Brain microvascular endothelial cell (primary cell): ENCODE measurements at regions not wholly inside any gene's neighbourhood (a gene's known extent, or its start where the extent isn't known, plus 50 kb on each side); places are given as distances from the start of the nearest gene placed in this dataset.

Source experiments
- DNase-seq: peaks from one replicate; pipeline ENCODE4 v3.0.0-alpha.2; 2020
- H3K27ac ChIP-seq: fragments of 250-450 bp; sonication (Bioruptor Pico); 2 replicates; pipeline ENCODE4 v1.5.1; 2020; ENCODE audit warnings: mild to moderate bottlenecking, moderate library complexity
- H3K27me3 ChIP-seq: fragments of 250-450 bp; sonication (Bioruptor Pico); replicated peaks from 2 replicates; pipeline ENCODE4 v1.5.1; 2020; ENCODE audit warnings: mild to moderate bottlenecking
- H3K36me3 ChIP-seq: fragments of 250-450 bp; sonication (Bioruptor Pico); replicated peaks from 2 replicates; pipeline ENCODE4 v1.5.1; 2020; ENCODE audit warnings: mild to moderate bottlenecking
- H3K4me3 ChIP-seq: 2 replicates; pipeline ENCODE4 v1.5.1; 2011; ENCODE audit warnings: low read depth, mild to moderate bottlenecking, control low read depth, low read length, moderate library complexity
- CTCF ChIP-seq: IDR thresholded peaks from 2 replicates; pipeline ENCODE4 v1.5.1; 2011; ENCODE audit warnings: low read depth, mild to moderate bottlenecking, moderate library complexity, low read length, control low read depth, inconsistent platforms; ENCODE audit errors: missing control alignments
- in situ Hi-C: cut with HindIII; loops from 2 replicates; pipeline ENCODE4 v1.10.0; 2017; ENCODE audit warnings: low sequenced_read_pairs, low pct_ligation_motif_present

DNA sequence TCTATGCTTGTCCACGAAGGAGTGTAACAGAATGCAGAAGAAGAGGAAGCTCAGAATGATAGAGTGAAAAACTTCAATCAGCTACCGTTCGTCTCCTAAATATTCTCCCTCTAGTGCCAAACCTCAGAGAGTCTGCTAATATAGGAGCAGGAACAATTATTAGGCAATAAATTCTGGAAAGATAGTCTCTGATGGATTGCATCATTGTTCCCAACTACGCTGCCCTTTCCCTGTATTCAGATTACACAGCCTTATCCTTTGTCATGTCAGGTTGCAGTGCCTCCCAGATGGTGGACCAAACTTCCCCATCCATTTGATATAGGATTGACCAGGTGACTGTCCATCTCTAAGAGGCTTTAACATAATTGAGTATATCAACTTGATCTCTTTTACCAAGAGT is 811.5 kb upstream of the CHAC2 start:
- no peak overlapping the region for H3K27ac ChIP-seq
- H3K36me3 ChIP-seq = no peaks in the 10 kb centered on the region
- DNase-seq = no peak
- H3K27me3 ChIP-seq = no peaks in the 10 kb centered on the region
- in situ Hi-C loops = no loop called here
- TF ChIP-seq CTCF = no peak
- H3K4me3 ChIP-seq = no peak overlapping the region

DNA sequence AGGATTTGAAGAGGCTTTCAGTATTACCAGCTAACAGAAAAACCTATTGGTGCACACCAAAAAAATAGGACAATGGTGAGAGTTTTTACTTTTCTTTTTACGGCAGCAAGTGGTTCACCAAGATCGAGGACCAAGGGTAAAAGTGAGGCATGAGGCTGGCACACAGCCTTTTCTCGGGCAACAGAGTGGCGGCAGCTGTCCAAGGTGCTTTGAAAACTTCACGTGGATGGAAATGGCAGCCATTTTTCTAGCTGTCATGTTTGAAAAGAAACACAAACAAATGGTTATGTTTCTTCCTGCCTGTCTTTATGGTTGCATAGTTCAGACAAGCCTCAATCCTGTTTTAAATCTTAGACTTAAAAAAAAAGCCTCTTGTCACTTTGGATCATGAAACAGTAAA is 812.5 kb upstream of the CHAC2 start:
- Histone ChIP-seq H3K4me3 (no peak overlapping the region), H3K27ac (no peak overlapping the region), H3K27me3 (no peaks in the 10 kb centered on the region), H3K36me3 (no peaks in the 10 kb centered on the region)
- no peak for DNase-seq
- in situ Hi-C loops = no loop called here
- no peak for TF ChIP-seq CTCF

- Histone ChIP-seq H3K27ac (no peak overlapping the region), H3K36me3 (no peaks in the 10 kb centered on the region), H3K4me3 (no peak overlapping the region), H3K27me3 (no peaks in the 10 kb centered on the region)
- no peak for DNase-seq
- TF ChIP-seq CTCF = no peak
- in situ Hi-C loops = no loop called here
These were observed 827.5 kb upstream of the CHAC2 start for GRCh38 chr2:52940101-52940500.

DNA sequence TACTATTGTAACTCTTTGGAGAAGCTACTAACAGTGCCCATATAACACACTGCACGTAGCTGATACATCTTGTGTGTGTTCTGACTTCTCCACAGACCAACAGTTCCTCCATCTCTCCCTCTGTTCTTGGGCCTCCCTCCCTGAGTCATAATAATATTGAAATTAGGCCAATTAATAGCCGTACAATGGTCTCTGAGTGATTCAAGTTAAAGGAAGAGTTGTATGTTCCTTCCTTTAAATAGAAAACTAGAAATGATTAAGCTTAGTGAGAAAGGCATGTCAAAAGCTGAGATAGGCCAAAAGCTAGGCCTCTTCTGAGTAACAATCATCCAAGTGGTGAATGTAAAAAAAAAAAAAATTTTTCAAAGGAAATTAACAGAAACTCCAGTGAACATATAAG is 828.4 kb upstream of the CHAC2 start:
- Histone ChIP-seq H3K36me3 (no peaks in the 10 kb centered on the region), H3K27ac (no peak overlapping the region), H3K4me3 (no peak overlapping the region), H3K27me3 (no peaks in the 10 kb centered on the region)
- in situ Hi-C loops = no loop called here
- TF ChIP-seq CTCF = no peak
- DNase-seq = no peak

DNA sequence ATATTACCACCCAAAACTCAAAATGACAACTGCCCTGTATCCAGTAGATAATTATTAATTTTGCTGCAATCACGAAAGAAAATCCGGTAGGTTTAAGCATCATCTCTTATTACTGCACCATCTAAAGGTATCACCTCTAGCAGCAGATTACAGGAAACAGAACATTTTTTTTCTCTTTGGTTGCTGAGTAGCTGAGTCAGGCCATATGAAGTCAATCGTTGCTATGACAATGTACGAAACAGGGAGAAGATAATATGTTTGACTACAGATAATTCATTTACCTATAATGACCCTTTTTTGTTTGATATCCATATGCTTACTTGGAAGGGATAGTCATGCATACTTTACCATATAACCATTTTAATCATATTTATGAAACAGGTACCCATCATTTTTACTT is 831.6 kb upstream of the CHAC2 start:
- H3K27ac ChIP-seq = no peak overlapping the region
- H3K36me3 ChIP-seq = no peaks in the 10 kb centered on the region
- in situ Hi-C loops = no loop called here
- H3K27me3 ChIP-seq = no peaks in the 10 kb centered on the region
- TF ChIP-seq CTCF = no peak
- no peak overlapping the region for H3K4me3 ChIP-seq
- peak; percentile 25 for DNase-seq

GRCh38 chr2:52934920-52935640 is 832.5 kb upstream of the CHAC2 start:
- Histone ChIP-seq H3K4me3 (no peak overlapping the region), H3K27me3 (no peaks in the 10 kb centered on the region), H3K36me3 (no peaks in the 10 kb centered on the region), H3K27ac (peak overlapping the region; percentile 80)
- TF ChIP-seq CTCF = no peak
- no peak for DNase-seq
- in situ Hi-C loops = no loop called here
